GM10266 (cell line): ENCODE measurements at regions not wholly inside any gene's neighbourhood (a gene's known extent, or its start where the extent isn't known, plus 50 kb on each side); places are given as distances from the start of the nearest gene placed in this dataset.

ENCODE experiments used
- DNase-seq: peaks from one replicate; pipeline ENCODE4 v3.0.0; 2012; ENCODE audit errors: extremely low spot score
- CTCF ChIP-seq: IDR thresholded peaks from 2 replicates; pipeline ENCODE4 v1.5.1; 2012; ENCODE audit warnings: mild to moderate bottlenecking, low read depth; ENCODE audit not compliant: control insufficient read depth, insufficient read depth; ENCODE audit errors: missing control alignments

- DNase-seq: no peak
- TF ChIP-seq CTCF: no peak
Observed at GRCh38 chr1:5779608-5780323, 212.5 kb downstream of the NPHP4 start.

GRCh38 chr1:5776035-5776550 is 216.1 kb downstream of the NPHP4 start:
- DNase-seq: no peak
- TF ChIP-seq CTCF: no peak

GRCh38 chr1:5774019-5774418 is 218.2 kb downstream of the NPHP4 start:
- no peak for TF ChIP-seq CTCF
- no peak for DNase-seq

GRCh38 chr1:5771788-5772187 is 220.4 kb downstream of the NPHP4 start:
- no peak for DNase-seq
- TF ChIP-seq CTCF: no peak

- no peak for DNase-seq
- TF ChIP-seq CTCF: no peak
Observed at GRCh38 chr1:5770981-5771765, 221.1 kb downstream of the NPHP4 start.

GRCh38 chr1:5769760-5770159 is 222.5 kb downstream of the NPHP4 start:
- TF ChIP-seq CTCF: no peak
- DNase-seq: no peak

- DNase-seq: no peak
- no peak for TF ChIP-seq CTCF
Observed at GRCh38 chr1:5769146-5769545, 223.1 kb downstream of the NPHP4 start.
